ENCODE measurements at regions not wholly inside any gene's neighbourhood (a gene's known extent, or its start where the extent isn't known, plus 50 kb on each side); places are given as distances from the start of the nearest gene placed in this dataset.

DNA sequence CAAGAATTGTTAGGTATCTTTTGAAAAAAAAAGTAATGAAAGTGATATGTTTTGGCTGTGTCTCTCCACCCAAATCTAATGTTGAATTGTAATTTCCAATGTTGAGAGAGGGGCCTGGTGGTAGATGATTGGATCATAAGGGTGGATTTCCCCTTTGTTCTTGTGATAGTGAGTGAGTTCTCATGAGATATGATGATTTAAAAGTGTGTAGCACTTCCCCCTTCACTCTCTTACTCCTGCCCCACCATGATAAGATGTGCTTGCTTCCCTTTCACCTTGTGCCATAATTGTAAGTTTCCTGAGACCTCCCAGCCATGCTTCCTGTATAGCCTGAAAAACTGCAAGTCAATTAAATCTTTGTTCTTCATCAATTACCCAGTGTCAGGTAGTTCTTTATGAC is 70.7 kb downstream of the XCL2 start:
- Mint-ChIP-seq H3K27me3 (ENCODE audit: low read depth, unreplicated experiment) (no peaks in the 10 kb centered on the region), H3K36me3 (ENCODE audit: low read depth, unreplicated experiment) (no peaks in the 10 kb centered on the region), H3K27ac (ENCODE audit: unreplicated experiment) (no peak overlapping the region), H3K4me3 (ENCODE audit: unreplicated experiment) (no peak overlapping the region), H3K9me3 (ENCODE audit: unreplicated experiment) (no peaks in the 10 kb centered on the region), H3K4me1 (ENCODE audit: low read depth, unreplicated experiment) (peaks cover 29% of the 10 kb centered on the region)
- Histone ChIP-seq H3K4me1 (ENCODE audit: insufficient read depth, low read length) (peaks cover 24% of the 10 kb centered on the region), H3K4me2 (ENCODE audit: low read length) (no peak overlapping the region), H3K4me3 (ENCODE audit: insufficient read depth, low read depth, low read length) (no peak overlapping the region), H3K9ac (ENCODE audit: low read length) (no peak overlapping the region), H2AFZ (ENCODE audit: low read depth, low read length) (no peak overlapping the region), H3K36me3 (ENCODE audit: insufficient read depth, low read length) (no peaks in the 10 kb centered on the region), H3K27me3 (ENCODE audit: insufficient read depth, low read length) (no peaks in the 10 kb centered on the region), H4K20me1 (ENCODE audit: insufficient read depth, low read length) (no peaks in the 10 kb centered on the region), H3K79me2 (ENCODE audit: insufficient read depth, low read length) (no peaks in the 10 kb centered on the region), H3K27ac (ENCODE audit: low read depth, low read length) (no peak overlapping the region), H3K9me3 (ENCODE audit: insufficient read depth, low read depth, low read length) (no peaks in the 10 kb centered on the region)
- no peak for TF ChIP-seq EZH2 (IDR thresholded peaks at IDR 0.05; ENCODE audit: insufficient read depth, low read length)
- TF ChIP-seq, protein P1, sequence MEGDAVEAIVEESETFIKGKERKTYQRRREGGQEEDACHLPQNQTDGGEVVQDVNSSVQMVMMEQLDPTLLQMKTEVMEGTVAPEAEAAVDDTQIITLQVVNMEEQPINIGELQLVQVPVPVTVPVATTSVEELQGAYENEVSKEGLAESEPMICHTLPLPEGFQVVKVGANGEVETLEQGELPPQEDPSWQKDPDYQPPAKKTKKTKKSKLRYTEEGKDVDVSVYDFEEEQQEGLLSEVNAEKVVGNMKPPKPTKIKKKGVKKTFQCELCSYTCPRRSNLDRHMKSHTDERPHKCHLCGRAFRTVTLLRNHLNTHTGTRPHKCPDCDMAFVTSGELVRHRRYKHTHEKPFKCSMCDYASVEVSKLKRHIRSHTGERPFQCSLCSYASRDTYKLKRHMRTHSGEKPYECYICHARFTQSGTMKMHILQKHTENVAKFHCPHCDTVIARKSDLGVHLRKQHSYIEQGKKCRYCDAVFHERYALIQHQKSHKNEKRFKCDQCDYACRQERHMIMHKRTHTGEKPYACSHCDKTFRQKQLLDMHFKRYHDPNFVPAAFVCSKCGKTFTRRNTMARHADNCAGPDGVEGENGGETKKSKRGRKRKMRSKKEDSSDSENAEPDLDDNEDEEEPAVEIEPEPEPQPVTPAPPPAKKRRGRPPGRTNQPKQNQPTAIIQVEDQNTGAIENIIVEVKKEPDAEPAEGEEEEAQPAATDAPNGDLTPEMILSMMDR (IDR thresholded peaks at IDR 0.05; ENCODE audit: insufficient read depth, low read depth, low read length): no peak
- DNase-seq (ENCODE audit: low read depth): no peak
- no peak for FAIRE-seq

DNA sequence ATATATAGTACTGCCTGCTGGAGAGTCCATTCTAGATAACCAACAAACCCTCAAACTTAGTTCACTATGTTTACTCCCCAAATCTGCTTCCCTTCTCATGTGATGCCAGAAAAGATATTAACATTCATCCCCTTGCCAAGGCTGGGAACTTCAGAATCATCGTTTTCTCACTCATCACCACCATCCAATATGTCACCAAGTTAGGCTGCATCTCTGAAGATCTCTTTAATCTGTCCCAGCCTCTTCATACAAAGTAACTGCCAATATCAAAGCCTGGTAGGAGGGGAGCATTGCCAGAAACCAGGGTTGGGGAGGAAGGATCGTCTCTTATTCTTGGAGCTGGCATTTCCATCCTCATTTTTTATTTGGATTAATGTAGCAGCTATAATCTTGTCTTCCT is 71.6 kb downstream of the XCL2 start:
- Mint-ChIP-seq H3K4me3 (ENCODE audit: unreplicated experiment) (no peak overlapping the region), H3K27ac (ENCODE audit: unreplicated experiment) (no peak overlapping the region), H3K36me3 (ENCODE audit: low read depth, unreplicated experiment) (no peaks in the 10 kb centered on the region), H3K27me3 (ENCODE audit: low read depth, unreplicated experiment) (no peaks in the 10 kb centered on the region), H3K4me1 (ENCODE audit: low read depth, unreplicated experiment) (peaks cover 37% of the 10 kb centered on the region), H3K9me3 (ENCODE audit: unreplicated experiment) (no peaks in the 10 kb centered on the region)
- H3K36me3 ChIP-seq (ENCODE audit: insufficient read depth, low read length): no peaks in the 10 kb centered on the region
- H3K27ac ChIP-seq (ENCODE audit: low read depth, low read length): no peak overlapping the region
- H3K4me2 ChIP-seq (ENCODE audit: low read length): no peak overlapping the region
- H4K20me1 ChIP-seq (ENCODE audit: insufficient read depth, low read length): no peaks in the 10 kb centered on the region
- no peaks in the 10 kb centered on the region for H3K9me3 ChIP-seq (ENCODE audit: insufficient read depth, low read depth, low read length)
- no peak overlapping the region for H3K4me3 ChIP-seq (ENCODE audit: insufficient read depth, low read depth, low read length)
- TF ChIP-seq EZH2 (IDR thresholded peaks at IDR 0.05; ENCODE audit: insufficient read depth, low read length): no peak
- TF ChIP-seq, protein P1 (IDR thresholded peaks at IDR 0.05; ENCODE audit: insufficient read depth, low read depth, low read length): no peak
- no peak overlapping the region for H2AFZ ChIP-seq (ENCODE audit: low read depth, low read length)
- H3K27me3 ChIP-seq (ENCODE audit: insufficient read depth, low read length): no peaks in the 10 kb centered on the region
- no peak for FAIRE-seq
- no peaks in the 10 kb centered on the region for H3K79me2 ChIP-seq (ENCODE audit: insufficient read depth, low read length)
- peaks cover 31% of the 10 kb centered on the region for H3K4me1 ChIP-seq (ENCODE audit: insufficient read depth, low read length)
- DNase-seq (ENCODE audit: low read depth): no peak
- H3K9ac ChIP-seq (ENCODE audit: low read length): no peak overlapping the region

DNA sequence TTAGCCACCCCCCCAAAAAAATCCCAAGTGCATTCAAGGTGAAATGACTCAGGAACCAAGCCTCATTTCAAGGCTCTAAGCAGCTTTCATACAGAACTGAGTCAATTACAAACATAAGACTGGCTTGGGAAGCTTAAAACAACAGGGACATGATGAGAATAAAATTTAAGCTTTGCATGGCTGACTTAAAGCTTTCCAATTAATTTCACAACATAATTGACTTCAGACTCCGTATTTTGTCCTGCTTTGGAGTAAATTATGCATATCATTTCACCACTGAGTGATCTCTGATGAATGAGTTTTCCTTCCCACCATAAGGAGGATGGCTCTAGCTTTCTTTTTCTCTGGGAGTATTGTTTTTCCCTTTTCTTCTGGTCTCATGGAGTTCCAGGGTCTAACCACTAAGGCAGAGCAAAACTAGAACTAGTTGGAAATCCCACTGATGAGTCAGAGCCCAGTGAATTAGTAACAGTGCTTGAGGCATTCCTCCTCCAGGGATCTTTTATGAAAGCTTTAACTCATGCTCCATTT is 72.8 kb downstream of the XCL2 start:
- no peaks in the 10 kb centered on the region for H3K36me3 Mint-ChIP-seq (ENCODE audit: low read depth, unreplicated experiment)
- H3K4me2 ChIP-seq (ENCODE audit: low read length): peak overlapping the region; percentile 80
- H2AFZ ChIP-seq (ENCODE audit: low read depth, low read length): no peak overlapping the region
- peak overlapping the region; percentile 29 for H3K4me3 Mint-ChIP-seq (ENCODE audit: unreplicated experiment)
- H3K27ac Mint-ChIP-seq (ENCODE audit: unreplicated experiment): peak overlapping the region; percentile 81
- H3K36me3 ChIP-seq (ENCODE audit: insufficient read depth, low read length): no peaks in the 10 kb centered on the region
- no peaks in the 10 kb centered on the region for H4K20me1 ChIP-seq (ENCODE audit: insufficient read depth, low read length)
- no peaks in the 10 kb centered on the region for H3K27me3 Mint-ChIP-seq (ENCODE audit: low read depth, unreplicated experiment)
- peaks cover 40% of the 10 kb centered on the region for H3K4me1 ChIP-seq (ENCODE audit: insufficient read depth, low read length)
- no peaks in the 10 kb centered on the region for H3K9me3 ChIP-seq (ENCODE audit: insufficient read depth, low read depth, low read length)
- no peaks in the 10 kb centered on the region for H3K79me2 ChIP-seq (ENCODE audit: insufficient read depth, low read length)
- peaks cover 49% of the 10 kb centered on the region for H3K4me1 Mint-ChIP-seq (ENCODE audit: low read depth, unreplicated experiment)
- no peaks in the 10 kb centered on the region for H3K27me3 ChIP-seq (ENCODE audit: insufficient read depth, low read length)
- H3K9me3 Mint-ChIP-seq (ENCODE audit: unreplicated experiment): no peaks in the 10 kb centered on the region
- H3K4me3 ChIP-seq (ENCODE audit: insufficient read depth, low read depth, low read length): peak overlapping the region; percentile 14
- FAIRE-seq (peak; percentile 17), DNase-seq (ENCODE audit: low read depth) (peak; percentile 95)
- peak overlapping the region; percentile 54 for H3K9ac ChIP-seq (ENCODE audit: low read length)
- peak overlapping the region; percentile 81 for H3K27ac ChIP-seq (ENCODE audit: low read depth, low read length)
- no peak for TF ChIP-seq EZH2 (IDR thresholded peaks at IDR 0.05; ENCODE audit: insufficient read depth, low read length)
- TF ChIP-seq, protein P1 (IDR thresholded peaks at IDR 0.05; ENCODE audit: insufficient read depth, low read depth, low read length): no peak
